Epithelial cell of proximal tubule (primary cell): ENCODE measurements at regions not wholly inside any gene's neighbourhood (a gene's known extent, or its start where the extent isn't known, plus 50 kb on each side); places are given as distances from the start of the nearest gene placed in this dataset.

ENCODE experiments used
- DNase-seq: peaks from one replicate; pipeline ENCODE4 v3.0.0-alpha.2; 2011; ENCODE audit warnings: low read depth
- H3K4me3 ChIP-seq: 2 replicates; pipeline ENCODE4 v1.5.1; 2011; ENCODE audit warnings: low read depth, mild to moderate bottlenecking, low read length
- TF ChIP-seq, protein P1 (sequence below): conservative IDR thresholded peaks from 2 replicates; pipeline ENCODE4 v1.5.1; 2012; ENCODE audit warnings: low read depth, mild to moderate bottlenecking, low read length

DNA sequence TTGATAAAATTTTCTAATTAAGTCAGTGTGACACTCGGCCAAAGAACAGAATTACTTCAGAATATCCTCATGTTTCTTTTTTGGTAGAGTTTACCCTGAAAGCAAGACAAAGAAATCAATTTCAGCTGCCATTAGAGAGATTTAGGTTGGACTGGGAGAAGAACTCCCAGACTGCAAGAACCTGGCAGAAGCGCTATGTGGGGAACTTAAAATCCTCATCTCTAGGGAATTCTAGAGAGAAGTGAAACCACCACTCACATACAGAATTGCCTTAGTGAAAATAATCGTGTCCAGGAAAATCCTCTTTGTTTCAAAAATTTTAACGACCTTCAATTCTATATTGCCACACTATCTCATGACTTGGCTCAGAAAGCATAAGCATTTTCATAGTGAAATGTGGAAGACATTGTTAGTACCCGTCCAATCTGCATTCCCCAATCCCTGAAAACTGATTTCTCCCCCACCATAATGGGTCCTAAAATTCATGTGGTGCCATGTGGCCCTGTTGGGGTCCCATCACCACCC, 297.3 kb upstream of the MEIS1 start:
- TF ChIP-seq, protein P1, sequence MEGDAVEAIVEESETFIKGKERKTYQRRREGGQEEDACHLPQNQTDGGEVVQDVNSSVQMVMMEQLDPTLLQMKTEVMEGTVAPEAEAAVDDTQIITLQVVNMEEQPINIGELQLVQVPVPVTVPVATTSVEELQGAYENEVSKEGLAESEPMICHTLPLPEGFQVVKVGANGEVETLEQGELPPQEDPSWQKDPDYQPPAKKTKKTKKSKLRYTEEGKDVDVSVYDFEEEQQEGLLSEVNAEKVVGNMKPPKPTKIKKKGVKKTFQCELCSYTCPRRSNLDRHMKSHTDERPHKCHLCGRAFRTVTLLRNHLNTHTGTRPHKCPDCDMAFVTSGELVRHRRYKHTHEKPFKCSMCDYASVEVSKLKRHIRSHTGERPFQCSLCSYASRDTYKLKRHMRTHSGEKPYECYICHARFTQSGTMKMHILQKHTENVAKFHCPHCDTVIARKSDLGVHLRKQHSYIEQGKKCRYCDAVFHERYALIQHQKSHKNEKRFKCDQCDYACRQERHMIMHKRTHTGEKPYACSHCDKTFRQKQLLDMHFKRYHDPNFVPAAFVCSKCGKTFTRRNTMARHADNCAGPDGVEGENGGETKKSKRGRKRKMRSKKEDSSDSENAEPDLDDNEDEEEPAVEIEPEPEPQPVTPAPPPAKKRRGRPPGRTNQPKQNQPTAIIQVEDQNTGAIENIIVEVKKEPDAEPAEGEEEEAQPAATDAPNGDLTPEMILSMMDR: no peak
- H3K4me3 ChIP-seq: no peak overlapping the region
- no peak for DNase-seq

DNA sequence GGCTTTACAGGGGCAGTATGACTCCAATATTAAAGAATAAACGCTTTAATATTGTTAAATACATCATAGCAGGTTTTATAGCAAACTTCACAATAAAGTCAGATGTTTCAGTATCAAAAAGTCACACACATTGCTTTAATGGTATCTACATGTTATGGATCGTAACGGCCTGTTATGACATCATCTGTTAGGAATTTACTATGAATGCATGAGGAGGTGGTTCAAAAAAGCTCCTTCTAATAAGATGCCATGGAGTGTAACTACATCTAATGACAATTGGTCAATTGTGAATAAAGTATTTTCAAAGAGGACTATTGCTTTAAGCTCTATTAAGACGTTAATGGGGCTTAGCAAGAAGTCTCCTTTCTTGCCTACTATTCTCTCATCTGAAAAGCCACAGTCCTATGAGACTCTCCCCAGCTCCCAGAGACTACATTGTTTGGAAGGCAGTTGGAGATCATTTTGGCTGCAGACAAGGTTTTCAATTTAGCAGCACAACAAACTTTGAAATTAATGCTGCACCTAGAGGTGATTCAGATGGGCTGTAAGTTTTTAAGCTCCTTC, 300.7 kb upstream of the MEIS1 start:
- H3K4me3 ChIP-seq: no peak overlapping the region
- TF ChIP-seq, protein P1: no peak
- no peak for DNase-seq

DNA sequence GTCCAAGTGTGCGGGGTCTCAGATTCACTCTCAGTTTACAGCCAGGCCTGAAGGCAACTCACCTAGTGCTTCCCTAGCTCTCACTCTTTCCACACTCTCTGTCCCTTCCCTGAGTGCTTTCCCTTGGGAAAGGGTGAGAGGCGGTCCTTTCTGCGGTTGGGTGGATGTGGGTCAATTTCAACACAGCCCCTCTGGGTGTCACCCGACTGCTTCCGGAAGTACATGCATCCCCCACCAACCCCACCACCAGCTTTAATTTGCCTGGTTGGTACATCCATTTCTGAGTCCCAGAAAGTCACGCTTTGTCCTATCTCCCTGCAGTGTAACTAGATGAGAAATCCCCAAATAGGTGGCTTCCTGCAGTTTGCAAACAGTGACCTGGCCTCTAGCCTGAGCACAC, 307.3 kb upstream of the MEIS1 start:
- DNase-seq: no peak
- no peak overlapping the region for H3K4me3 ChIP-seq
- TF ChIP-seq, protein P1: no peak

DNA sequence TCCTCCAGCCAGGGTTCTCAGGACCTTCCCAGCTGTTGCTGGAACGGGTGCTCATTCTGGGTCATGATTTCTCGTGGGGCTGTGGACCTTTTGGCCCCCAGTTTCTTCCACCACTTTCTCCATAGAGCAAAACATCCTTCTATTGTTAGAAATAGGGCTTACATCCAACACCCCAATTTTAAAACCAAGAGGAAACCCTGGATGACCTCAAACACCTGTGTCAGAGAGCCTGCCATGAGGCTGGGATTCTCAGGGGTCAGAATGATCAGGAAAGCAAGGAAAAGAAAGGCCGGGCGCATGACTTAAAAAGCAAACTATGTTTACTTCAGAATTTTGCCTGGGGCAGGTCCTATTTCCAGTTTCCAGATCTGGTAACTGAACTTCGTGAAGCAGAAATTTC, 307.9 kb upstream of the MEIS1 start:
- TF ChIP-seq, protein P1: no peak

DNA sequence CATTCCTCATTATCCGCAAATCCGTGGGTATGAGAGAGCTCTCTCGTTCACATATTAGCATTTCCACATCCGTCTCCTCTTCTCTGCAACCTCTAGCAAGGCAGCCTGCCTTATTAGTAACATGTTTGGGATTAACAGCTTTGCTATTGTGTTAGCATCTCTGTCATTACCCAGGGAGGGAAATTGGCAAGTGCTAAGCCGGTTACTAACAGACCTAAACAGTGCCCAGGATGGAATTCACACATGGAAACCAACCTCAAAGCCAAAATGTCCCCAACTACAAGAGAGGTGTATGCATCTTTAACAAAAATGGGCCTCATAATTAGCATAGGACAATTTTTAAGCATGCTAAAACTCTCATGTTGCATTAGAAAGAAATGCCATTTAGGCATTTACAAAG, 309.0 kb upstream of the MEIS1 start:
- no peak for DNase-seq
- TF ChIP-seq, protein P1: no peak
- no peak overlapping the region for H3K4me3 ChIP-seq

More for the DNA sequence above, 307.9 kb upstream of the MEIS1 start:
- no peak overlapping the region for H3K4me3 ChIP-seq
- DNase-seq: no peak

DNA sequence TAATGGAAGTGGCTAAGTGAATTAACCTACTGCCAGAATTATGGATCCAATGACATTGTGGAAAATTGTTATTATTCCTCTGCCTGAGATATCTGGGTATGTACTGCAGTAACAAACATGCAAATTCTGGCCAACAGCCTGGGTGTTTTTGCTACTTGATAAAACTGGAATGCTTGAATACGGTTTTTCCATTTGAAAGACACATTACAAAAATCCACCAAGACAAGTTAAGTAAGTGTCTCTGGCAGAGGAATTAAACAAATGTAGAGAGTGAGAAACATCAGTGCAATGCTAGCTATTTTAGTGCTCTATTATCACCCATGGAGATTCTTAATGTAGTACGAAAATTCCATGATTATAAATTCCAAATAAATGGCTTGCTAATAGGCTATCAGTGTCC, 312.4 kb upstream of the MEIS1 start:
- TF ChIP-seq, protein P1: no peak
- no peak for DNase-seq
- no peak overlapping the region for H3K4me3 ChIP-seq

DNA sequence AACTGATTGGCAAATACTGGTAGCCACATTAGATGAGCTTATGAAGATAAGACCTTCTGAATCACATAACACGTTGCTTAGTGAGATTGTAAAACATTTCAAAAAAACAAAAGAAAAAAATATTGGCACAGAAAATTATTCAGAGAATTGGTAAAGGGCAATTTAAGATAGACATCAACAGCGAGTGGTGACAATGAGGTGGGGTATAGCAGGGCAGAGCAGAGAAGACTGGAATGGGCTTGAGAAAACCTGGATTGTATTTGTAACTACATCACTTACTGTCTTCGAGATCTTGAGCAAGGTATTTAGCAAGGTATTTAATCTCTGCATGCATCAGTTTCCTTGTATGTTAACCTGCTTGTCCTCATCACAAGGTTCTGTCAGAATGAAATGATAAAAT, 313.0 kb upstream of the MEIS1 start:
- no peak overlapping the region for H3K4me3 ChIP-seq
- no peak for DNase-seq
- TF ChIP-seq, protein P1: no peak
